H1 (cell line): ENCODE measurements at regions not wholly inside any gene's neighbourhood (a gene's known extent, or its start where the extent isn't known, plus 50 kb on each side); places are given as distances from the start of the nearest gene placed in this dataset.

Source experiments
- BRCA1 ChIP-seq: IDR thresholded peaks from 2 replicates; pipeline ENCODE4 v1.6.1; 2012; ENCODE audit warnings: low read depth, low read length, improper control_type of control experiment
- EZH2 ChIP-seq: fragments of 200-600 bp; sonication (generic); IDR thresholded peaks from 2 replicates; pipeline ENCODE4 v1.7.1; 2012; ENCODE audit warnings: low read depth, mild to moderate bottlenecking, moderate library complexity, low read length, inconsistent platforms; ENCODE audit not compliant: severe bottlenecking
- MAFK ChIP-seq: IDR thresholded peaks from 2 replicates; pipeline ENCODE4 v1.6.1; 2012; ENCODE audit warnings: low read depth, mild to moderate bottlenecking, improper control_type of control experiment, low read length
- NANOG ChIP-seq: IDR thresholded peaks from 2 replicates; pipeline ENCODE4 v1.6.1; 2011; ENCODE audit warnings: low read length, low read depth, mild to moderate bottlenecking, inconsistent platforms; ENCODE audit not compliant: insufficient read depth, poor library complexity, severe bottlenecking
- POLR2A ChIP-seq, 2 experiments: IDR thresholded peaks; 1 replicate in 1 of 2; 2 replicates in 1 of 2; pipeline ENCODE4 v1.6.1; 2011; ENCODE audit warnings: low read depth in 2 of 2, low read length in 2 of 2, mild to moderate bottlenecking in 2 of 2; ENCODE audit errors: control extremely low read depth in 1 of 2
- TF ChIP-seq, protein P1 (sequence below), 3 experiments: IDR thresholded peaks; 1 replicate in 2 of 3; 2 replicates in 1 of 3; pipeline versions ENCODE4 v1.5.1 to v1.6.1; 2011; ENCODE audit warnings: low read length in 3 of 3, mild to moderate bottlenecking in 3 of 3, inconsistent platforms in 2 of 3, low read depth in 1 of 3, moderate library complexity in 1 of 3; ENCODE audit not compliant: insufficient read depth in 1 of 3; ENCODE audit errors: control extremely low read depth in 1 of 3
- TF ChIP-seq, protein P2 (sequence below): IDR thresholded peaks from 2 replicates; pipeline ENCODE4 v1.6.1; 2012; ENCODE audit warnings: low read length, inconsistent platforms

DNA sequence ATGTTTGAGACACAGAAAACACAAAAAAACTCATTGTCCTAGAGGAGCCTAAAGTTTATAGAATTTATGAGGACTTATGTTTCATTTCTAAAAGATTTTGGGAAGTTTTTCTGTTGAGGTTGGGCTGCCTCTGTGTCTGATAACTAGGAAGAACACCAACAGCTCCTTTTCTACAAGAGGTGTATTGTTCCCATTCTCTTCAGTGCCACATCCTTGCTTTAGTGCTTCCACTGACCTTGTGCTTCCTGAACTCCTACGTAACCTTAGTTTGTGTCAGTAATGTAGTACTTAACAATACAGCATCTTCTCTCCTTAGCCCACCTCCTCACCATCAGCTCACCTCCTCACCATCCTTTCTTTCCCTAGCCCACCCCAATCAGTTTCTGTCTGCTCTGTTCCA, 117.3 kb upstream of the TNC start:
- TF ChIP-seq POLR2A (IDR thresholded peaks at IDR 0.05; ENCODE audit: control extremely low read depth in 1 of 2, low read depth in 2 of 2, low read length in 2 of 2) (no peak), EZH2 (no peak), MAFK (no peak), BRCA1 (no peak), NANOG (no peak)
- TF ChIP-seq, protein P1, sequence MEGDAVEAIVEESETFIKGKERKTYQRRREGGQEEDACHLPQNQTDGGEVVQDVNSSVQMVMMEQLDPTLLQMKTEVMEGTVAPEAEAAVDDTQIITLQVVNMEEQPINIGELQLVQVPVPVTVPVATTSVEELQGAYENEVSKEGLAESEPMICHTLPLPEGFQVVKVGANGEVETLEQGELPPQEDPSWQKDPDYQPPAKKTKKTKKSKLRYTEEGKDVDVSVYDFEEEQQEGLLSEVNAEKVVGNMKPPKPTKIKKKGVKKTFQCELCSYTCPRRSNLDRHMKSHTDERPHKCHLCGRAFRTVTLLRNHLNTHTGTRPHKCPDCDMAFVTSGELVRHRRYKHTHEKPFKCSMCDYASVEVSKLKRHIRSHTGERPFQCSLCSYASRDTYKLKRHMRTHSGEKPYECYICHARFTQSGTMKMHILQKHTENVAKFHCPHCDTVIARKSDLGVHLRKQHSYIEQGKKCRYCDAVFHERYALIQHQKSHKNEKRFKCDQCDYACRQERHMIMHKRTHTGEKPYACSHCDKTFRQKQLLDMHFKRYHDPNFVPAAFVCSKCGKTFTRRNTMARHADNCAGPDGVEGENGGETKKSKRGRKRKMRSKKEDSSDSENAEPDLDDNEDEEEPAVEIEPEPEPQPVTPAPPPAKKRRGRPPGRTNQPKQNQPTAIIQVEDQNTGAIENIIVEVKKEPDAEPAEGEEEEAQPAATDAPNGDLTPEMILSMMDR (IDR thresholded peaks at IDR 0.05; ENCODE audit: control extremely low read depth in 1 of 3, insufficient read depth in 1 of 3, low read depth in 1 of 3, low read length in 3 of 3): no peak
- TF ChIP-seq, protein P2, sequence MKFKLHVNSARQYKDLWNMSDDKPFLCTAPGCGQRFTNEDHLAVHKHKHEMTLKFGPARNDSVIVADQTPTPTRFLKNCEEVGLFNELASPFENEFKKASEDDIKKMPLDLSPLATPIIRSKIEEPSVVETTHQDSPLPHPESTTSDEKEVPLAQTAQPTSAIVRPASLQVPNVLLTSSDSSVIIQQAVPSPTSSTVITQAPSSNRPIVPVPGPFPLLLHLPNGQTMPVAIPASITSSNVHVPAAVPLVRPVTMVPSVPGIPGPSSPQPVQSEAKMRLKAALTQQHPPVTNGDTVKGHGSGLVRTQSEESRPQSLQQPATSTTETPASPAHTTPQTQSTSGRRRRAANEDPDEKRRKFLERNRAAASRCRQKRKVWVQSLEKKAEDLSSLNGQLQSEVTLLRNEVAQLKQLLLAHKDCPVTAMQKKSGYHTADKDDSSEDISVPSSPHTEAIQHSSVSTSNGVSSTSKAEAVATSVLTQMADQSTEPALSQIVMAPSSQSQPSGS: no peak
